Type B pancreatic cell (in vitro differentiated cells): ENCODE measurements at regions not wholly inside any gene's neighbourhood (a gene's known extent, or its start where the extent isn't known, plus 50 kb on each side); places are given as distances from the start of the nearest gene placed in this dataset.

Experiments used
- DNase-seq: peaks from one replicate; pipeline ENCODE4 v3.0.0; 2021; ENCODE audit warnings: mixed read lengths; ENCODE audit not compliant: unreplicated experiment; ENCODE audit errors: extremely low spot score
- H3K27ac Mint-ChIP-seq: 2 replicates; pipeline ENCODE4 v1.8.0; 2021; ENCODE audit warnings: mild to moderate bottlenecking, mixed read lengths
- H3K27me3 Mint-ChIP-seq: 2 replicates; pipeline ENCODE4 v1.8.0; 2021; ENCODE audit warnings: mixed read lengths
- H3K36me3 Mint-ChIP-seq: 2 replicates; pipeline ENCODE4 v1.8.0; 2021; ENCODE audit warnings: mixed read lengths
- H3K4me1 Mint-ChIP-seq: one replicate; pipeline ENCODE4 v1.8.0; 2021; ENCODE audit warnings: mixed read lengths; ENCODE audit not compliant: unreplicated experiment
- H3K4me3 Mint-ChIP-seq: 2 replicates; pipeline ENCODE4 v1.8.0; 2021; ENCODE audit warnings: mild to moderate bottlenecking, mixed read lengths
- H3K9me3 Mint-ChIP-seq: 2 replicates; pipeline ENCODE4 v1.8.0; 2021; ENCODE audit warnings: mixed read lengths
- CTCF ChIP-seq: fragments of 200-600 bp; sonication (generic); conservative IDR thresholded peaks from 2 replicates; pipeline ENCODE4 v1.5.0; 2021; ENCODE audit warnings: antibody characterized with exemption, mild to moderate bottlenecking

- H3K36me3 Mint-ChIP-seq = no peaks in the 10 kb centered on the region
- TF ChIP-seq CTCF = no peak
- H3K9me3 Mint-ChIP-seq = no peaks in the 10 kb centered on the region
- no peak overlapping the region for H3K4me3 Mint-ChIP-seq
- no peak for DNase-seq
- H3K4me1 Mint-ChIP-seq = peaks cover 7% of the 10 kb centered on the region
- H3K27ac Mint-ChIP-seq = no peak overlapping the region
- no peaks in the 10 kb centered on the region for H3K27me3 Mint-ChIP-seq
Measured at GRCh38 chr14:101365329-101366158, 195.8 kb upstream of the DIO3 start.

GRCh38 chr14:101367421-101368261 lies 193.7 kb upstream of the DIO3 start:
- no peak for TF ChIP-seq CTCF
- Mint-ChIP-seq H3K27me3 (no peaks in the 10 kb centered on the region), H3K36me3 (no peaks in the 10 kb centered on the region), H3K27ac (no peak overlapping the region), H3K9me3 (no peaks in the 10 kb centered on the region), H3K4me3 (no peak overlapping the region), H3K4me1 (peaks cover 4% of the 10 kb centered on the region)
- no peak for DNase-seq

GRCh38 chr14:101368629-101369028 lies 192.7 kb upstream of the DIO3 start:
- DNase-seq = no peak
- H3K4me1 Mint-ChIP-seq = peaks cover 4% of the 10 kb centered on the region
- no peaks in the 10 kb centered on the region for H3K36me3 Mint-ChIP-seq
- H3K27ac Mint-ChIP-seq = no peak overlapping the region
- H3K9me3 Mint-ChIP-seq = no peaks in the 10 kb centered on the region
- no peak overlapping the region for H3K4me3 Mint-ChIP-seq
- H3K27me3 Mint-ChIP-seq = no peaks in the 10 kb centered on the region
- no peak for TF ChIP-seq CTCF

- no peak for DNase-seq
- H3K4me1 Mint-ChIP-seq = peaks cover 4% of the 10 kb centered on the region
- H3K9me3 Mint-ChIP-seq = no peaks in the 10 kb centered on the region
- H3K27ac Mint-ChIP-seq = no peak overlapping the region
- H3K36me3 Mint-ChIP-seq = no peaks in the 10 kb centered on the region
- no peaks in the 10 kb centered on the region for H3K27me3 Mint-ChIP-seq
- no peak for TF ChIP-seq CTCF
- H3K4me3 Mint-ChIP-seq = no peak overlapping the region
Measured at GRCh38 chr14:101369194-101369915, 191.9 kb upstream of the DIO3 start.

GRCh38 chr14:101369916-101370592 lies 191.2 kb upstream of the DIO3 start:
- H3K27ac Mint-ChIP-seq = no peak overlapping the region
- no peaks in the 10 kb centered on the region for H3K27me3 Mint-ChIP-seq
- H3K9me3 Mint-ChIP-seq = no peaks in the 10 kb centered on the region
- H3K4me1 Mint-ChIP-seq = no peaks in the 10 kb centered on the region
- no peak for DNase-seq
- H3K36me3 Mint-ChIP-seq = no peaks in the 10 kb centered on the region
- no peak overlapping the region for H3K4me3 Mint-ChIP-seq
- no peak for TF ChIP-seq CTCF
